NCI-H2081 treated with DMSO at 0.1 percent for 48 hours (cell line): ENCODE measurements at regions not wholly inside any gene's neighbourhood (a gene's known extent, or its start where the extent isn't known, plus 50 kb on each side); places are given as distances from the start of the nearest gene placed in this dataset.

Source experiments
- DNase-seq: peaks from one replicate; lab custom pipeline; 2025; lab: John Stamatoyannopoulos, UW

- DNase-seq: peak; percentile 32
Observed at GRCh38 chr1:165073185-165074007, 283.1 kb downstream of the LMX1A start.

DNA sequence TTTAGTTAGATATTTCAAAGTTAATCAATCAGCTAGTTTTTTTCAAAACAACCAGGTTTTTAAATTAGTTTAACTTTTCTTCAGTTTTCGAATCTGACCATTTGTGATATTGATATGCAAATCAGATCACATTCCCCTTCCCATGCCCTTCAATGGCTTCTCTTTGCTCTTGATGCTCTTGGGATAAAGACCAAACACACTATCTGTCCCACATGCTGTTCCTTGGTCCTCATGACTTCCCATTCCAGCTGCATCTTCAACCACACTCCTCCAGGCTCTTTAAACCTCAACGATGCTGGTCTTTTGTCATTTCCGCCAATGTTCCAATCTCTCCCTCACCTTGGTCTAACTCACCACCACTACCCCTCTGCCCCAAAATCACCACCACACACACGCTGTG lies 285.8 kb downstream of the LMX1A start:
- DNase-seq: no peak

GRCh38 chr1:165069829-165070228 lies 286.7 kb downstream of the LMX1A start:
- peak; percentile 35 for DNase-seq

GRCh38 chr1:165068741-165069140 lies 287.8 kb downstream of the LMX1A start:
- no peak for DNase-seq

DNA sequence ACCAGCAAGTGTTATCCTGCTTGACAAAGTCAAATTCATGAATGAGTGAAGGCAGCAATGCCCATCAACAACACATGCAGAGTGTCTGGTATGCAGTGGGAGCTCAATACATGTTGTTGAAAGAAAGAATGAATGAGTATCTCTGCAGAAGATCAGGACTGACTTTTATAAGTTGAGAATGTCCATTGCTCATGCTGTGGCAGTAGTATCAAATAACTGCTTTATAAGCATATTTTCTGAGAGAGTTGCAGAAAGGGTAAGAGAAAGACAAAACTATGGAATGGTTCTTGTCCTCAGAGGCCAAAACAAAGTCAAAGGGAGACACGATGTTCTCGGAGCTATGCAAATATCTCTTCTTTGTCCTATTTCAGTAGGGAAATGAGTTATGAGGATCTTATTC lies 288.7 kb downstream of the LMX1A start:
- DNase-seq: no peak

DNA sequence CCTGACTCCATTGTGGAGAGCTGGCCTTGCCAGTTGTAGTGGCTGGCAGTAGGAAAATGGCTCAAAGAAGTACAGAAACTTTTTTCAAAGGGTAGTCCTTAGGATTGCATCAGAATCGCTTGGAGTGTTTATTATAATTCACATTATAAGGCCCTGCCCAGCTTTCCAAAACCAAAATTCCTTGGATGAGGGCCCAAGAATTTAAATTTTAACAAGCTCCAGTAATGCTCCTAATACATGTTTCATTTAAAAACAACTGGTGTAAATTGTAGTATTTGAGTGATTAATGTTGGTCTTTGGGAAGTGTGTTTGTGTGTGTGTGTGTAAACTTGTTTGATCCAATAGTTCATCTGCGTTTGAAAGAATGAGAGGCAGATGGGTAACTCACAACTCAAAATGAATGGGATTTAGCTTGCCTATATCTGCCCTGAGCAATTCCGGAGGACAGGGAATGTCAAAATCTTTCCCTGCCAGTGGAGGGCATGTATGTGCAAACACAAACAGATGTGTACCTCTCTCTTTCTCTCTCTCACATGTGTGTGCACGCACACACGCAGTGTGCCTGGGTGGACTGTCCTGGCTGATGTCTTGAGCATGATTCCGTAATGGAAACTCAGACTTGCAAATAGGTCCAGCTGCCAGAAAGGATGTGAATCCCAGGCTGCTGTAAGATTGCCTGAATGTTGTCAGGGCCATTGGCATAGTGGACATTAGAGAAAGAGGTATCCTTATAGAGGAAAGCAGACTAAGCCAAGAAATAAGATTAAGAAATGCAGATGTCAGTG lies 293.1 kb downstream of the LMX1A start:
- no peak for DNase-seq

DNA sequence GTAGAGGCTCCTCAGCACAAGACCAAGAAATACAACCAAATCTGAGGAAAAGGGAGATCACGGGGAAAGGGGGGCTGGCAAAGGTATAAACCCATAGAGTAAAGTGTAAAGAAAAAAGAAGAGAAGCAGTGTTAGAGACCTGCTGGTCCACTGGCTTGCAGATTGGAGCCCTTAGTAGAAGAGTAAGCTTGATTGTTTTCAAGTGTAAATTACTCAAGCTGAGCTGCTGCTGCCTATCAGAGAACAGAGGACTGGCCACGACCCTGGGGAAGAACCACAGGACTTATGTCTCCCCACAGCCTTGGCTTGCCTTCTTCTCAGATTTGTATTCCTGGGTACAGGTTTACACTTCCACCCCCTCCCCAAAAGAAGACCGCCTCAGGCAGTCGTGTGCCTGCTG lies 294.2 kb downstream of the LMX1A start:
- DNase-seq: no peak

- DNase-seq: no peak
Observed at GRCh38 chr1:165060285-165060793, 296.2 kb downstream of the LMX1A start.

- no peak for DNase-seq
Observed at GRCh38 chr1:165057956-165058355, 298.6 kb downstream of the LMX1A start.

DNA sequence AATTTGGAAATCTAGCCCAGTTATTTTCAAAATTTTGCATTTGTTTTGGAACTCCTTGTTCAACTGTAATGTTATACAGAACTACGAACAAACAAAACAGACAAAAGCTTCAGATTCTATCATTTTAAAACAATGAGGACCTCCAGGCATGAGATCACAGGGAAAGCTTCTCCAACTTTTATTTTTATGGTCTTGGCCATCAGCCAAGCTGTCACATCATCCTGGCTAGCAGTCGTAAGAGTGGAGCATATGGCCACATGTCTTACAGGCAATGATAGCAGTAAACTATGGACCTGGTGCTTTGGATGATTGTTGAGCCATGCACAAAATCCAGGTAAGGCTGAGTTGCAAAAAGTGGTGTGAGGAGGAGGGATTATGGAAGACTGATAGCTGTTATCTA lies 299.6 kb downstream of the LMX1A start:
- no peak for DNase-seq

DNA sequence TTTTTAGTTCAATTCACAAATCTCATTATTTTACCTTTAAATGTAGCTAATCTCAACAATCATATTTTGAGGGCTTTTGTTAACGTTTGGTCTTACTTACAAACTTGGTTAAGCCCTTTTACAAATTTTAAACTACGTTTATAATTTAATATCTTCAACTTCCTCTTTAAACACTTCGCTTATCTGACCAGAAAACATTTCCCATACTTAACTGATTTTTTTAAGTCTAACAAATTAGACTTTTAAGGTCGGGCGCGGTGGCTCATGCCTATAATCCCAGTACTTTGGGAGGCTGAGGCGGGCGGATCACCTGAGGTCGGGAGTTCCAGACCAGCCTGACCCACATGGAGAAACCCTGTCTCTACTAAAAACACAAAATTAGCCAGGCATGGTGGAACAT lies 300.9 kb downstream of the LMX1A start:
- no peak for DNase-seq

DNA sequence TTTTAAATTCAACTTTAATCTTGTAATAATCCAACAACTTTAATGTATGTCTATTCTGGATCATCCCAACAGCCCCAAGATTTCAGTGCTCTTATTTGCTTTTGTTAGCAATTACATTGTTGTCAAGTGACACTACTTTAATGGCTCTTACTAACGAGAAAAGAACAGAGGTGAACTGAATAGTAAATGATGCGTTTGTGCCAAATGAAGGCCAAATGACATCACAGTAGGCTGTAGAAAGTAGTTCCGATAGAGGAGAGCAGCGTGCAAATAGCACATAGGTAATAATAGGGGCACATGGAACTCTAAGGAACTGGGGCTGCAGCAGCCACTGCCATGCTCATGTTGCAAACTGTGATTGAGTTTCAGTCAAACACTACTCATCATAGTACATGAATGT lies 301.9 kb downstream of the LMX1A start:
- no peak for DNase-seq

- DNase-seq: no peak
Observed at GRCh38 chr1:165053351-165053750, 303.2 kb downstream of the LMX1A start.

GRCh38 chr1:165052936-165053335 lies 303.6 kb downstream of the LMX1A start:
- no peak for DNase-seq

DNA sequence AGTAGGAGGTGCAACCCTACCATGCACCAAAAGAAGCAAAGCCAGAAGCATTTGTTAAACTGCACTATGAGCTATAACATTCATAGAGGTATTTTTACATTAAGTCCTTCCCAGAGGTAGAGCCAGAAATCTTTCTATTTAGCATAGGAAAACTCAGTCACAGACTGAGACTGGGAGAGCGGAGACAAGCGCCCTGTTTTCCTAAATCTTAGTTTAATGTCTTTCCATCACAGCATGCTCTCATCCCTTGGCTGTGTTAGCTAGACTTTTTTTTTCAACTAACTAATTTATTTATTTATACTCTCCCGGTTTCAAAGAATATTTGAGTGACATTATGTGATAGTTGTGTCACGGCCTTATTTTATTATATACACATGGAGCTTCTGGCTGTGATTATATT lies 304.1 kb downstream of the LMX1A start:
- no peak for DNase-seq

DNA sequence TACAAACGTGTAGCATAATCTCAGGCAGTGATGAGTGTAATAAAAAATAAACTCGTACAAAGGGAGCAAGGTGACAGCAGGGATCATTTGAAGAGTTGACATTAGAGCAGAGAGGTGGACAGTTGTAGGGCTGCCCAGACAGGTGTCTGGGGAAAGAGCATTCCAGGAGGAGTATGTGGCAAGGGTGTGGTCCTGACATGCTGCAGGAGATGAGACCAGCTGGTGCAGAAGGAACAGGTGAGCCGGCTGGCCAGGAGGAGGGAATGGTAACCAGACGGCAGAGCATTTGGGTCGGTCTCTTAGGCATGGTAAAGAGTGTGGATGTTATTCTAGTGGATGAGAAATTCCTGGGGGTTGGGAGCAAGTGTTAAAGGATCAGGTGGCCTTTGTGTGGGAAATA lies 306.3 kb downstream of the LMX1A start:
- no peak for DNase-seq

GRCh38 chr1:165047994-165048393 lies 308.5 kb downstream of the LMX1A start:
- no peak for DNase-seq

DNA sequence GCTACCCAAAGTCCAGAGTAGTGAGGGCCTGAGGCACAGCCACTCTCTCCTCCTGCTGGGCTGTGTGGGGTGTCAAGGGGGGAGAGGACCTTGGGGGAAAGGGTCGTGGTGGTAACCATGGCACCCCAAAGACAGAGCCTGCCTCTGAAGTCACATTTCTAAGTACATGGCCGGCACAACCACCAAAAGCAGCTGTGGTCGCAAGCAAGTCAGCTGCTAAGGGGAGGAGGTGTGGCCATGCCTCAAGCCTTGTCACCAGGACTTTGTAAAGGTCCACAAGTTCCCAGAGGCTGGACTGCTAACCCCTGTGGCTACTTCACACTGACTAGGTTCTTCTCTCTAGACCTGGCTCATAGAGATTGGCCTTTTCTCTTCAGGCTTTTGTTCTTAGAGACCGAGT lies 310.6 kb downstream of the LMX1A start:
- no peak for DNase-seq

- no peak for DNase-seq
Observed at GRCh38 chr1:165040641-165041040, 315.9 kb downstream of the LMX1A start.

- DNase-seq: no peak
Observed at GRCh38 chr1:165039996-165040395, 316.5 kb downstream of the LMX1A start.

DNA sequence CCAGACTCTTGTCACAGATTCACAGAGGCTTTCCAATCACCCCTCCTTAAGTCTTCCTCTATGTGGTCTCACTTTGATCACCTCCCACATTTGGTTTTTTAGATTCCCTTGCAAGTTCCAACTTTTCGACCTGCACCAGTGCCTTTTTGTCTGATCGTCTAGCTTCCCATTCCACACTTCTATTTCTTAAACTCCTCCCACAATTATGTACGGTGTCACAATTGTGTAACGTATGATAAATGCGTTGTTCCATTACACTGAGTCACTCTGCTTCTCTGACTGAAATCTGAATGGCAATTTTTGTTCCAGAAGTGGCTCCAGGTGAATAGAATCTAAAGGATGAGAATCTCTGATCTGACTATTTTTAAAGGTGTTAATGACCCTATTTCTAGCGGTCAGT lies 320.1 kb downstream of the LMX1A start:
- no peak for DNase-seq

DNA sequence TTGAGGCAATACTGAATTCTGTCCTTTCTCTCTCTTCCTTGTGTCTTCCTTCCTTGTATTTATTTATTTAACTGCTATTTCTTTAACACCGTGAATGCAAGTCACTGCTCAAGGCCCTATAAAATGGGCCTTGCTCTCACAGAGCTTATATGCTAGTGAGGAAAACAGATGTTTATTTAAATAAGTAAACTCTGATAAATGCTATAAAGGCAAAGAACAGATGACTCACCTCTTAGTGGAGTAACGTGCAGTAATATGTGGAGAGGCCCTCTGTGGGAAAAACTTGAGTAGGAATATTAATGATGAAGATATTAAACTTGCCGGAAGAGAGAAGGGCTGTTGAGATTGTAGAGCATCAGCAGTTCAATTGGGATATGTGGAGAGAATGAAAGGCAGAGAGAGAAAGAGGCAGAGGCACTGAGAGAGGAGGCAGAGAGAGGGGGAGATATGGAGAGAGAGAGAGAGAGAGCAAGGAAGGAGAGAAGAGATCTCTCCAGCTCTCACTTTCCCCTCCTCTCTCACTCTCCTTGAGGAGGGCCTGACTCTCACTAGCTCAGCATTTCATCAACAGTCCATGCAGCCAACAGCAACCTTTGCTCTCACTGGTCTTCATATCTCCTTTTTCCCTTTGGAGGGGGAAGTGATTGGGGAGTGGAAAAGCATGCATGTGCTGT lies 322.2 kb downstream of the LMX1A start:
- DNase-seq: no peak

- no peak for DNase-seq
Observed at GRCh38 chr1:165031001-165031400, 325.5 kb downstream of the LMX1A start.
